ENCODE measurements at regions not wholly inside any gene's neighbourhood (a gene's known extent, or its start where the extent isn't known, plus 50 kb on each side); places are given as distances from the start of the nearest gene placed in this dataset.

DNA sequence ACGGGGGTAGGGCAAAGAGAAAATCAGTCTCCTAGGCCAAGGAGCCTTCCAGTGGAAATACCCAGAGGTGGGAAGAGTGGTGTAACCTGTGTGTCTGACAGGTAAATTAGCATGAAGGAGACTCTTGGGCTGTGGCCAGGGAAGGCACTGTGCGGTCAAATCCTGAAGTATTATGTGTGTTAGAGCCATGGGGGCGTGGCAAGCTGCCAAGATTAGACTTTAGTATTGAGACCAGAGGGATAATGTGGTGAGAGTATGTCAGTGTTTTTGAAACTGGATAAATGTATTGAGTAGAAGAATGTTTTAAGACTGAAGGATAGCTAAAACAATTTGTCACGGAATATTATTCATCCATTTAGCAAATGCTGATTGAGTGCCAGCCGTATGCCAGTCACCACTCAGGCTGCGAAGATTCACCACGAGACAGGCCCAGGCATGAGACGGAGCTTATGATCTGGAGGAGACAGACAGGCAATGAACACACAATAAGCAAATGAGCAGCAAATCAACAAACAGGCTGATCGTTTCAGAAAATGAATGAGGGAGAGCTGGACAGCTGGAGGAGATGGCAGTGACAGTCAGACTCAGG is 445.9 kb downstream of the MCTP2 start:
- DNase-seq (ENCODE audit: low read depth, low spot score) = no peak

DNA sequence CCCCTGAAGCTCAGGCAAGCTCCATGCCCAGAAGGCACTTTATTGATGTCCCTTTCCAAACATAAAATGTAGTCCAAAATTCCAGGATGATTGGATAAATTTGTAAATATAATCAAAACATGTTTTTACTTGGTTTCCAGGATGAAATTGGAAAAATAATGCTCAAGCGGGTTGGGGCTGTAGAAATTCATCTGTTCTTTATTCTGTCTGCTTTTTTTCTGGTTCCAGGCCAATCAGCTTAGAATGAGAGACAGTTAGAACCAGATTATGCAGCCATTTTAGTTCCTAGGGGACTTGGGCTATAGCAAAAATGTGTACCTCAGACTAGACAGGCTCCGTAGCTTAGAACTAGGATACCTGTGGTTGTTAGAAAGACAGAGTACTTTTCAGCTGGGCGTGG is 450.8 kb downstream of the MCTP2 start:
- DNase-seq (ENCODE audit: low read depth, low spot score) = no peak

DNA sequence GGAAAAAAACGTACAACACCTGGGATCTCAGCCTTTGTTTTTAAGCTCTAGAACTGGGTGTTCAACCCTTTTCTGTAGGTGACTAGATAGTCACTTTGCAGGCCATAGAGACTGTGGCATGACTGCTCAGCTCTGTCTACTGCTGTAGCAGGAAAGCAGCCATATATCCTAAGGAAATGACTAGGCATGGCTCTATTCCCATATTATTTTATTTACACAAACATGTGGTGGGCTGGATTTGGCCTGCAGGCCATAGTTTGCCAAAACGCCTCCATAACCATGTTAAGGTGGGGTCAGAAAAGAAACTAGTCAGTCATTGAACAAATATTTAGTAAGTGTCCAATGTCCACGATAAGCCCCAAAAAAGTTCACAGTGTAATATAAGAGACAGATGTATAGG is 452.5 kb downstream of the MCTP2 start:
- no peak for DNase-seq (ENCODE audit: low read depth, low spot score)

GRCh38 chr15:94691169-94691568 is 459.8 kb downstream of the MCTP2 start:
- DNase-seq (ENCODE audit: low read depth, low spot score) = no peak

DNA sequence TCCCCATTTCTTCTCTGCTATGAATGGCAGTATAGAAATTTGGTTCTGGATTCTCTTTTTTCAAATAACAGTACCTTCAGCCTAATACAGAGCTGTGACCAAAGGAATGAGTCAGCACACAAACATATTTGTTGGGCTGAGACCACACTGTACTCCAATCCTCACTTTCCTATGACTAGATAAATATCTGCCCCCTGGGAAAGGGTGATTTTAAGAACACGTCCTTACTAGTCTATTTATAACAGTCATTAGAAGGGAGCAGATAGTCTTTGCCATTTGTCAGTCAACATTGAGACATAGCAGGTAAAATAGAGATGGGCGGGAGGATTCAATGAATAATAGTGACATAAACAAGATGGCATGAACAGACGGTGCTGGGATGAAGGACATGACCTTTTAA is 461.3 kb downstream of the MCTP2 start:
- no peak for DNase-seq (ENCODE audit: low read depth, low spot score)

GRCh38 chr15:94700211-94700610 is 468.9 kb downstream of the MCTP2 start:
- no peak for DNase-seq (ENCODE audit: low read depth, low spot score)

DNA sequence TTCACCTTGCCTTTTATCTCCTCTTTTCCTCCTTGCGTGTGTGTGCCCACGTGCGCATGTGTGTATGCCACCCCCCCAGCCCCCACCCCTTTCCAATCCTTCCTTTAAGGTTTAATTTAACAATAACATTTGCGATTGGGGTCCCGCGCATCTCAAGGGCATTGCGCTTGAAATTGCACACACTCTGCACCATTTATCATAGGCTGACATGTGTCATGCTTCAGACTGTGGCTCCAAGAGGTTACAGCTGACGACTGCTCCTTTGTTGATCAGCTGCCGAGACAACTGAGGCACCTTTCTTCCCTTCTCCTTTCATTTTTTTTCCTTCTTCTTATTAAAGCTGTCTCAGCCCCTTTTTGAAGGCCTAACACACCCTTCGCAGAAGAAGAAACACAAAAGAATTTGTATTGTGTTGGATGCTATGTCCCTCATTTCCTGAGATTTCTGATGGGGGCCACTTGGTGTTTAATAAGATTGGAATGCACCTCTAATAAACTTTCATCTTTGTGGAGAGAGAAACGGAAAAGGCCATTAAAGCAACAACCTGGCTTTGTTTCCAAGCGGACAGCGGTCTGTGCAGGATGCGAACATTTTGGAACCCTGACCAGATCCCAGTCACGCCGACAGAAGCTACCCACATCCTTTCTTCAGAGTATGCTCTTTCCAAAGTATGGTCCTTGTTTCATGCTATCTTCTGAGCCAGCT is 470.1 kb downstream of the MCTP2 start:
- DNase-seq (ENCODE audit: low read depth, low spot score) = no peak

DNA sequence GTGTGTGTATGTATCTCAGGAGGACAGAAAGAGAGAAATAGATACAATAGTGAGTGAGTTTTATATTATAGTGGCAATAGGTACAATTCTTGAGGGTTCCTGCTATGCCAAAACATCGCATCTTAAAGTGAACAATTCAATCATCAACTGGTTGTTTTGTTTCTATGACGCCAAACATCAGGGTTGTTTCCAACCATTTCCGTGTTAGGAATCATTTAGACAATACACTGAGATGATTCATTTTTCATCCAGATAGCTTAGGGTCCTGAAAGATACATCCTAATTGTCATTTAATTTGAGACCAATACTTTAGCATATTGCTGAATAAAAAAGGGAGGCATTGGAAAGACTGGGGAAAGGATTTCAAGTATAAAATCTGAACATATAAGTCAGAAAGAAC is 472.2 kb downstream of the MCTP2 start:
- DNase-seq (ENCODE audit: low read depth, low spot score) = no peak

DNA sequence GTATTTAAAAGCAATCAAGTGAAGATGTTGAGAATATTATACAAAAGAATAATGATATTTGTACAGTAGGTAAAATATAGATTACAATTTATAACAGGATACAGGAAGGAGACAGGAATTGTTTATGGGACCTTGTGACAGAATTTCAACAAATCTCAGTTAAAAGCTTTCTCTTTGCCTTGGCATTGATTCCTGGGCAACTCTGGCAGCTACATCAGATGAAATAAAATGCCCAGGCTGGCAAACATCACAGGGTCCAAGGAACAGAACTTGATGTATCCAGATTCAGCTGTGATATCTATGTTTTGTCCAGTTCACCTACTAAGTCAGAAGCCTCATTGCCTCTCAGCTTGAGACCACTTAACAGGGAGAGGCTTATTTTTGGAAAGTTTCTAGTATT is 473.1 kb downstream of the MCTP2 start:
- DNase-seq (ENCODE audit: low read depth, low spot score) = no peak

- no peak for DNase-seq (ENCODE audit: low read depth, low spot score)
These were observed 473.6 kb downstream of the MCTP2 start for GRCh38 chr15:94704946-94705345.

GRCh38 chr15:94709319-94709718 is 478.0 kb downstream of the MCTP2 start:
- DNase-seq (ENCODE audit: low read depth, low spot score) = no peak

DNA sequence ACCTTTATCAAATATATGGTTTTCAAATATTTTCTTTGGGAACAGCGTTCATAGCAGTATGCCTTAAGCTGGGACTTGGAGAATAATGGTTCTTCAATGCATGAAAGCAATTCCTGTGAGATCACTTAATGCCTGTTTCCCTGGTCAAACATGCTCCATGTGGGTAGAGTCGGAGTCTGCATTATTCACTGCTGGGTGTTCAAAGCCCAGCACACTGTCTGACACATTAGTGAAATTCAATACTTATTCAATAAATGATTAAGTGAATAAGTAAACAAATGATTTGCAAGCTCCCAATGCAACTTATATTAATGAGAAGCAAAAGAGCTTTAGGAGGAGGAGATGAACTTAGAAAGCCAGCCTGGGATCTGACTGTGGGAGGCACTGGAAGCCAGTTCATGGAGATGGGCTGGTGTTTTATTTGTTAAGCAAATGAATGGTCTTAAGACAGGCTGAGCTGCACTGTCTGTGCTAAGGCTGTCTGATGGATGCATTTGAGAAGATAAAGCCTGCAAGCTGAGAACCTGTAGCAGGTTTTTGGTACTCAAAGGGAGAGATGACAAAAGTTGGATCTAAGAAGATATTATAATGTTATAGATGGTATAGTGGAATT is 490.8 kb downstream of the MCTP2 start:
- DNase-seq (ENCODE audit: low read depth, low spot score) = no peak

DNA sequence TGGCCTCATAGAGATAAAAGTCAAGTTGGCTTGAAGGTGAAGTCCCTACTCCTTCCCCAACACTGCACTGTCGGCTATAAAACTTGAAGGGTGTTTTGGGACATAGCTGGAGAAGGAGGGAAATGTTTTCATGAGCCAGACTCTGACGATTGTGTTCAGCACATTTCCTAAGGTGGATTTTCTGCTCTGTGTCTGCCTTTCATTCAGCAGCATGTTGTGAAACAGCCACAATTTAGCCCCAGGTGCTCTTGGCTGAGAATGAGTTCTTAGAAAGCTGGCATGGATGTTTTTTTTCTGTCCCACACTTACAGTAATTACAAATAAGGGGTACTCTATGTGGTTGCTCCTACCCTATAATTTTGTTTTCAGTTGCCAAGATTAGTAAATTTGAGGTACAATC is 492.4 kb downstream of the MCTP2 start:
- DNase-seq (ENCODE audit: low read depth, low spot score) = no peak

DNA sequence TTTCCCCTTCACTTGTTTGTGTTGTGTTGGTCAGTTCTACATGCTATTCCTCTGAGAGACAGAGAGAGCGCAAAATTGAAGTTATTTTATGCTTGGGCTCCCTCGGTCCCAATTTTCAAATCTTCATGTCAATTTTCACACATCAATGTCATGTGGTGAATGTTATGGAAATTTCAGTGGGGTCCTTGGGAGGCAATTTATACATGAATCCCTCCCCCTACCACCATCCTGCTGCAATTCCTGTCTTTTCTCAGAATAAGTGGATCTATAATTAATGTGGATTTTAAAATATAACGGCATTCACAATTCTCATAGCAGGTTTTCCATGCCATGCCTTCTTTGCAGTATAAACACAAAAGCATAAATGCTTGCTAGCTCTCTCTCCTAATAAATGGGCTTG is 499.9 kb downstream of the MCTP2 start:
- DNase-seq (ENCODE audit: low read depth, low spot score) = no peak

- no peak for DNase-seq (ENCODE audit: low read depth, low spot score)
These were observed 503.1 kb downstream of the MCTP2 start for GRCh38 chr15:94734460-94734859.

- no peak for DNase-seq (ENCODE audit: low read depth, low spot score)
These were observed 504.9 kb downstream of the MCTP2 start for GRCh38 chr15:94736236-94736635.

GRCh38 chr15:94739639-94740038 is 508.3 kb downstream of the MCTP2 start:
- no peak for DNase-seq (ENCODE audit: low read depth, low spot score)

DNA sequence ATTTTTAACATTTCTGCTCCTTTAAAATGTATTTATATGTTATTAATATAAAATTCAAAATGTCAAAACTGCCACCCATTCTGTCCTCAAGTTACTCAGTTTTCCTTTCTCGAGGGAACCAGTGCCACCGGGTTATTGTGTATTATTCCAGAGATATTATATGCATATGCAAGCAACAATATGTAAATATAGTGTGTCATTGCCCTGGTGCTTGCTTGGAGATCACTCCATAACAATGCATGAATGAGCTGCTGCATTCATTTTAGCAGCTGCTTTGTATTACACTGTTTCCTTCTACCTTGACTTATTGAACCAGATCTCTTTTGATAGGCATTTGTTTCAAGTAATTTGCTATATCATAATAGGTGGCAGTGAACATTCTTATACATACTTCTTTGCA is 509.1 kb downstream of the MCTP2 start:
- DNase-seq (ENCODE audit: low read depth, low spot score) = no peak

- DNase-seq (ENCODE audit: low read depth, low spot score) = no peak
These were observed 512.3 kb downstream of the MCTP2 start for GRCh38 chr15:94743668-94744067.

GRCh38 chr15:94744080-94744793 is 512.9 kb downstream of the MCTP2 start:
- no peak for DNase-seq (ENCODE audit: low read depth, low spot score)

GRCh38 chr15:94745371-94745770 is 514.0 kb downstream of the MCTP2 start:
- no peak for DNase-seq (ENCODE audit: low read depth, low spot score)

- DNase-seq (ENCODE audit: low read depth, low spot score) = no peak
These were observed 516.1 kb downstream of the MCTP2 start for GRCh38 chr15:94747510-94747909.
